ENCODE measurements at regions not wholly inside any gene's neighbourhood (a gene's known extent, or its start where the extent isn't known, plus 50 kb on each side); places are given as distances from the start of the nearest gene placed in this dataset.

DNA sequence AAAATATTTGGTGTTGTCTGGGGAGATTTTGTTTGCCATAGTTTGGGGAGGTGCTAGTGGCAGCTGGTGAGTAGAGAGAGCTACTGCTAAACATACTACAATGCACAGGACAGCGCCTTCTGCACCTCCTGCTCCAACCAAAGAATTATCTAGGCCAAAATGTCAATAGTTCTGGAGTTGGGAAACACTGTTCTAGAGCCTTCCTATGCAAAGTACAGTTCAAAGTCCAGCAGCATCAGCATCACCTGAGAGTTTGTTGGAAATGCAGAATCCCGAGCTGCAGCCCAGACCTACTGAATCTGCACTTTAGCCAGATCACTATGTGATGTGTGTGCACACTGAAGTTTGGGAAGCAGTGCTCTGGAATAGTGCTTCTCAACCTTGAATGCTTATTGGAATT is 290.7 kb downstream of the TCF7L2 start:
- TF ChIP-seq SPI1 (IDR thresholded peaks at IDR 0.05; ENCODE audit: borderline replicate concordance, low read depth) (no peak), GABPA (IDR thresholded peaks at IDR 0.05; ENCODE audit: low read depth) (no peak), POLR2AphosphoS5 (IDR thresholded peaks at IDR 0.05; ENCODE audit: low read depth) (no peak)
- TF ChIP-seq, protein P1, sequence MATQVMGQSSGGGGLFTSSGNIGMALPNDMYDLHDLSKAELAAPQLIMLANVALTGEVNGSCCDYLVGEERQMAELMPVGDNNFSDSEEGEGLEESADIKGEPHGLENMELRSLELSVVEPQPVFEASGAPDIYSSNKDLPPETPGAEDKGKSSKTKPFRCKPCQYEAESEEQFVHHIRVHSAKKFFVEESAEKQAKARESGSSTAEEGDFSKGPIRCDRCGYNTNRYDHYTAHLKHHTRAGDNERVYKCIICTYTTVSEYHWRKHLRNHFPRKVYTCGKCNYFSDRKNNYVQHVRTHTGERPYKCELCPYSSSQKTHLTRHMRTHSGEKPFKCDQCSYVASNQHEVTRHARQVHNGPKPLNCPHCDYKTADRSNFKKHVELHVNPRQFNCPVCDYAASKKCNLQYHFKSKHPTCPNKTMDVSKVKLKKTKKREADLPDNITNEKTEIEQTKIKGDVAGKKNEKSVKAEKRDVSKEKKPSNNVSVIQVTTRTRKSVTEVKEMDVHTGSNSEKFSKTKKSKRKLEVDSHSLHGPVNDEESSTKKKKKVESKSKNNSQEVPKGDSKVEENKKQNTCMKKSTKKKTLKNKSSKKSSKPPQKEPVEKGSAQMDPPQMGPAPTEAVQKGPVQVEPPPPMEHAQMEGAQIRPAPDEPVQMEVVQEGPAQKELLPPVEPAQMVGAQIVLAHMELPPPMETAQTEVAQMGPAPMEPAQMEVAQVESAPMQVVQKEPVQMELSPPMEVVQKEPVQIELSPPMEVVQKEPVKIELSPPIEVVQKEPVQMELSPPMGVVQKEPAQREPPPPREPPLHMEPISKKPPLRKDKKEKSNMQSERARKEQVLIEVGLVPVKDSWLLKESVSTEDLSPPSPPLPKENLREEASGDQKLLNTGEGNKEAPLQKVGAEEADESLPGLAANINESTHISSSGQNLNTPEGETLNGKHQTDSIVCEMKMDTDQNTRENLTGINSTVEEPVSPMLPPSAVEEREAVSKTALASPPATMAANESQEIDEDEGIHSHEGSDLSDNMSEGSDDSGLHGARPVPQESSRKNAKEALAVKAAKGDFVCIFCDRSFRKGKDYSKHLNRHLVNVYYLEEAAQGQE (IDR thresholded peaks at IDR 0.05; ENCODE audit: insufficient replicate concordance, low read depth), result no peak
- TF ChIP-seq, protein P2, sequence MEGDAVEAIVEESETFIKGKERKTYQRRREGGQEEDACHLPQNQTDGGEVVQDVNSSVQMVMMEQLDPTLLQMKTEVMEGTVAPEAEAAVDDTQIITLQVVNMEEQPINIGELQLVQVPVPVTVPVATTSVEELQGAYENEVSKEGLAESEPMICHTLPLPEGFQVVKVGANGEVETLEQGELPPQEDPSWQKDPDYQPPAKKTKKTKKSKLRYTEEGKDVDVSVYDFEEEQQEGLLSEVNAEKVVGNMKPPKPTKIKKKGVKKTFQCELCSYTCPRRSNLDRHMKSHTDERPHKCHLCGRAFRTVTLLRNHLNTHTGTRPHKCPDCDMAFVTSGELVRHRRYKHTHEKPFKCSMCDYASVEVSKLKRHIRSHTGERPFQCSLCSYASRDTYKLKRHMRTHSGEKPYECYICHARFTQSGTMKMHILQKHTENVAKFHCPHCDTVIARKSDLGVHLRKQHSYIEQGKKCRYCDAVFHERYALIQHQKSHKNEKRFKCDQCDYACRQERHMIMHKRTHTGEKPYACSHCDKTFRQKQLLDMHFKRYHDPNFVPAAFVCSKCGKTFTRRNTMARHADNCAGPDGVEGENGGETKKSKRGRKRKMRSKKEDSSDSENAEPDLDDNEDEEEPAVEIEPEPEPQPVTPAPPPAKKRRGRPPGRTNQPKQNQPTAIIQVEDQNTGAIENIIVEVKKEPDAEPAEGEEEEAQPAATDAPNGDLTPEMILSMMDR (IDR thresholded peaks at IDR 0.05; ENCODE audit: insufficient read depth, low read length), result no peak
- no peak for DNase-seq (ENCODE audit: low read depth in 1 of 2, low spot score in 1 of 2)
- H3K27ac ChIP-seq (replicated peaks), result no peak overlapping the region
- H3K4me3 ChIP-seq (replicated peaks; ENCODE audit: insufficient read depth, low read length), result no peak overlapping the region
- peaks cover 9% of the 10 kb centered on the region for H3K27me3 ChIP-seq (ENCODE audit: insufficient read depth, poor library complexity, severe bottlenecking)

DNA sequence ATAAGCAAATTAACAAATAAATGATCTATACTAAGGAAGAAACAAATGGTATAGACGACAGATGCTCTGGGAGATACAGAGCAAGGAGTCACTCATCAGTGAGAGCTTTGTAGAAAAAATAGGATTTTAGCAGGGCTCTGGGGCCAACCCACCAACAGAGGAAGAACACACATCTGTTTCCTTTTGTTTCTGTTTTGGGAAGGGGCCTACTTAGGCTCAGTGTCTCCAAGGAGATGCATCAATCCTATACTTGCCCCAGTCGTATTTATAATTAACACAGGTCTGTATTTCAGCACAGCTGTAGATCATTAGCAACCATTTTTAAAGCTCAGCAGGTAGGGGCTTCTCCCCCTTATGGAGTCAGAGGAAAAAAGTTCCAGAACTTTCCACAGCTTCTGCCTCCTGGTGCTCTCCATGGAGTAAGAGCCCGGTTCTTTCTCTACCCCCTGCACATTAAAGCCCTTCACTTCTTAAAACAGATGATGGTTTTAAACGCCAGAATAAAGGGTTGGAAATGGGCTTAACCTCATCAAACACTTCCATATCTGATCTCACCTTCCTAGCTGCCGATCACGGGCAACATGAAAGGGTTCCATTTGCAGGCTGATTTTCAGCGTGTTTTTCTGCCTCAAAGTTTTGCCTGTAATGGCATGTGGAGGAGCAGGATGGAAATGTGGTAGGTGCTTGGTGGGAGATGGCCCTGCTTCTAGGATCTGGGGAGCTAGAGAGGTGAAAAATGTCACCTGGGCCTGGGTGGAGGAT is 291.7 kb downstream of the TCF7L2 start:
- TF ChIP-seq, protein P2 (IDR thresholded peaks at IDR 0.05; ENCODE audit: insufficient read depth, low read length), result no peak
- TF ChIP-seq POLR2AphosphoS5 (IDR thresholded peaks at IDR 0.05; ENCODE audit: low read depth) (no peak), GABPA (IDR thresholded peaks at IDR 0.05; ENCODE audit: low read depth) (no peak), SPI1 (IDR thresholded peaks at IDR 0.05; ENCODE audit: borderline replicate concordance, low read depth) (no peak)
- TF ChIP-seq, protein P1 (IDR thresholded peaks at IDR 0.05; ENCODE audit: insufficient replicate concordance, low read depth), result no peak
- Histone ChIP-seq H3K27ac (replicated peaks) (no peak overlapping the region), H3K4me3 (replicated peaks; ENCODE audit: insufficient read depth, low read length) (no peak overlapping the region), H3K27me3 (ENCODE audit: insufficient read depth, poor library complexity, severe bottlenecking) (peaks cover 11% of the 10 kb centered on the region)
- no peak for DNase-seq (ENCODE audit: low read depth in 1 of 2, low spot score in 1 of 2)

DNA sequence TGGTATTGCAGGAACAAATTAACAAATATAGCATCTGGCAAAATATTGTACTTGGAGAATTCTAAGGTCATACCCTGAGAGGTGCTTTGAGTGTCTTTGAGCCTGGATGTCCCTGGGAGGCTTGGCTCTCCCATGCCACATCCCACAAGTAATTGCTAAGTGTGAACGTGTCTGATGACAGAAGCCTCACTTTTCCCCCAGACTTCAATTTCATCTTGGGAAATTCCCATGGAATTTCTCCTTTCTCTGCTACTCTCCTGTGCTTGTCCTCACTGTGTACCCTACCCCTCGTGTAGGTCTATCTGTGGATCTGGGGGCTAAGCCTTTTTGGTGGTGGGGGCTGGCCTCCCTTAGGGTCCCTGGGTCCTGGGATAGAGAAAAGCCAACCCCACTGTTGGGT is 293.3 kb downstream of the TCF7L2 start:
- H3K27me3 ChIP-seq (ENCODE audit: insufficient read depth, poor library complexity, severe bottlenecking), result peaks cover 11% of the 10 kb centered on the region
- no peak overlapping the region for H3K27ac ChIP-seq (replicated peaks)
- DNase-seq (ENCODE audit: low read depth in 1 of 2, low spot score in 1 of 2), result no peak
- no peak overlapping the region for H3K4me3 ChIP-seq (replicated peaks; ENCODE audit: insufficient read depth, low read length)
- no peak for TF ChIP-seq POLR2AphosphoS5 (IDR thresholded peaks at IDR 0.05; ENCODE audit: low read depth)
- no peak for TF ChIP-seq GABPA (IDR thresholded peaks at IDR 0.05; ENCODE audit: low read depth)
- no peak for TF ChIP-seq SPI1 (IDR thresholded peaks at IDR 0.05; ENCODE audit: borderline replicate concordance, low read depth)
- TF ChIP-seq, protein P1 (IDR thresholded peaks at IDR 0.05; ENCODE audit: insufficient replicate concordance, low read depth), result no peak
- TF ChIP-seq, protein P2 (IDR thresholded peaks at IDR 0.05; ENCODE audit: insufficient read depth, low read length), result no peak

All from HL-60 (cell line).